Trophoblast cell (in vitro differentiated cells and primary cell): ENCODE measurements at regions not wholly inside any gene's neighbourhood (a gene's known extent, or its start where the extent isn't known, plus 50 kb on each side); places are given as distances from the start of the nearest gene placed in this dataset.

Experiments used
- DNase-seq, 2 donors: peaks; one replicate each; pipeline ENCODE4 v3.0.0-alpha.2; 2016
- H2AFZ ChIP-seq: 2 replicates; pipeline ENCODE4 v1.6.1; 2013; ENCODE audit warnings: low read length, moderate library complexity, mild to moderate bottlenecking; ENCODE audit not compliant: insufficient read depth, poor library complexity
- H2AK5ac ChIP-seq: 2 replicates; pipeline ENCODE4 v1.6.1; 2013; ENCODE audit warnings: mild to moderate bottlenecking, low read length
- H2BK120ac ChIP-seq: 2 replicates; pipeline ENCODE4 v1.6.1; 2013; ENCODE audit warnings: low read length, mild to moderate bottlenecking, moderate library complexity; ENCODE audit not compliant: insufficient read depth, poor library complexity
- H2BK12ac ChIP-seq: 2 replicates; pipeline ENCODE4 v1.6.1; 2013; ENCODE audit warnings: mild to moderate bottlenecking, low read length, moderate library complexity
- H2BK5ac ChIP-seq: 2 replicates; pipeline ENCODE4 v1.6.1; 2013; ENCODE audit warnings: low read length, low read depth, moderate library complexity, mild to moderate bottlenecking; ENCODE audit not compliant: poor library complexity
- H3K14ac ChIP-seq: 2 replicates; pipeline ENCODE4 v1.6.1; 2013; ENCODE audit warnings: mild to moderate bottlenecking, low read length
- H3K18ac ChIP-seq: 2 replicates; pipeline ENCODE4 v1.6.1; 2013; ENCODE audit warnings: mild to moderate bottlenecking, low read length
- H3K23ac ChIP-seq: 2 replicates; pipeline ENCODE4 v1.6.1; 2013; ENCODE audit warnings: low read length
- H3K27ac ChIP-seq: 2 replicates; pipeline ENCODE4 v1.5.1; 2013; ENCODE audit warnings: low read depth, mild to moderate bottlenecking, inconsistent platforms, low read length, moderate library complexity
- H3K27me3 ChIP-seq: 2 replicates; pipeline ENCODE4 v1.6.1; 2013; ENCODE audit warnings: inconsistent platforms, mild to moderate bottlenecking, low read length, moderate library complexity; ENCODE audit not compliant: insufficient read depth
- H3K36me3 ChIP-seq, 2 experiments: 1 replicate in 1 of 2; 2 replicates in 1 of 2; pipeline ENCODE4 v1.6.1; 2013; ENCODE audit warnings: low read length in 2 of 2, mild to moderate bottlenecking in 2 of 2, moderate library complexity in 1 of 2; ENCODE audit not compliant: insufficient read depth in 2 of 2, control insufficient read depth in 1 of 2
- H3K4ac ChIP-seq: 2 replicates; pipeline ENCODE4 v1.6.1; 2013; ENCODE audit warnings: low read depth, mild to moderate bottlenecking, low read length, moderate library complexity
- H3K4me1 ChIP-seq, 2 experiments: 1 replicate in 1 of 2; 2 replicates in 1 of 2; pipeline ENCODE4 v1.6.1; 2013; ENCODE audit warnings: low read length in 2 of 2, mild to moderate bottlenecking in 2 of 2, moderate library complexity in 1 of 2; ENCODE audit not compliant: insufficient read depth in 2 of 2, control insufficient read depth in 1 of 2
- H3K4me2 ChIP-seq: 2 replicates; pipeline ENCODE4 v1.6.1; 2013; ENCODE audit warnings: inconsistent platforms, mild to moderate bottlenecking, low read length, moderate library complexity
- H3K4me3 ChIP-seq: 2 replicates; pipeline ENCODE4 v1.5.1; 2013; ENCODE audit warnings: mild to moderate bottlenecking, low read depth, low read length, inconsistent platforms
- H3K79me1 ChIP-seq: one replicate; pipeline ENCODE4 v1.6.1; 2013; ENCODE audit warnings: low read length
- H3K79me2 ChIP-seq: 2 replicates; pipeline ENCODE4 v1.6.1; 2013; ENCODE audit warnings: low read length, mild to moderate bottlenecking; ENCODE audit not compliant: control insufficient read depth, insufficient read depth, poor library complexity
- H3K9ac ChIP-seq: 2 replicates; pipeline ENCODE4 v1.6.1; 2013; ENCODE audit warnings: mild to moderate bottlenecking, low read length
- H3K9me3 ChIP-seq: 2 replicates; pipeline ENCODE4 v1.6.1; 2013; ENCODE audit warnings: low read depth, mild to moderate bottlenecking, control low read depth, inconsistent platforms, low read length; ENCODE audit not compliant: insufficient read depth
- H4K12ac ChIP-seq: 2 replicates; pipeline ENCODE4 v1.6.1; 2013; ENCODE audit warnings: low read depth, mild to moderate bottlenecking, low read length, moderate library complexity
- H4K8ac ChIP-seq: 2 replicates; pipeline ENCODE4 v1.6.1; 2013; ENCODE audit warnings: low read depth, mild to moderate bottlenecking, low read length, moderate library complexity
- H4K91ac ChIP-seq: one replicate; pipeline ENCODE4 v1.6.1; 2013; ENCODE audit warnings: low read depth, mild to moderate bottlenecking, low read length, moderate library complexity
- WGBS: extraction: QIAGEN DNeasy Blood & Tissue Kit; methylation state at CpG from one replicate; pipeline ENCODE4 v1.1.7; 2013; ENCODE audit warnings: missing lambda C conversion rate; ENCODE audit not compliant: insufficient read length, insufficient coverage; ENCODE audit errors: extremely low coverage; 5-methylcytosine and 5-hydroxymethylcytosine counted together

DNA sequence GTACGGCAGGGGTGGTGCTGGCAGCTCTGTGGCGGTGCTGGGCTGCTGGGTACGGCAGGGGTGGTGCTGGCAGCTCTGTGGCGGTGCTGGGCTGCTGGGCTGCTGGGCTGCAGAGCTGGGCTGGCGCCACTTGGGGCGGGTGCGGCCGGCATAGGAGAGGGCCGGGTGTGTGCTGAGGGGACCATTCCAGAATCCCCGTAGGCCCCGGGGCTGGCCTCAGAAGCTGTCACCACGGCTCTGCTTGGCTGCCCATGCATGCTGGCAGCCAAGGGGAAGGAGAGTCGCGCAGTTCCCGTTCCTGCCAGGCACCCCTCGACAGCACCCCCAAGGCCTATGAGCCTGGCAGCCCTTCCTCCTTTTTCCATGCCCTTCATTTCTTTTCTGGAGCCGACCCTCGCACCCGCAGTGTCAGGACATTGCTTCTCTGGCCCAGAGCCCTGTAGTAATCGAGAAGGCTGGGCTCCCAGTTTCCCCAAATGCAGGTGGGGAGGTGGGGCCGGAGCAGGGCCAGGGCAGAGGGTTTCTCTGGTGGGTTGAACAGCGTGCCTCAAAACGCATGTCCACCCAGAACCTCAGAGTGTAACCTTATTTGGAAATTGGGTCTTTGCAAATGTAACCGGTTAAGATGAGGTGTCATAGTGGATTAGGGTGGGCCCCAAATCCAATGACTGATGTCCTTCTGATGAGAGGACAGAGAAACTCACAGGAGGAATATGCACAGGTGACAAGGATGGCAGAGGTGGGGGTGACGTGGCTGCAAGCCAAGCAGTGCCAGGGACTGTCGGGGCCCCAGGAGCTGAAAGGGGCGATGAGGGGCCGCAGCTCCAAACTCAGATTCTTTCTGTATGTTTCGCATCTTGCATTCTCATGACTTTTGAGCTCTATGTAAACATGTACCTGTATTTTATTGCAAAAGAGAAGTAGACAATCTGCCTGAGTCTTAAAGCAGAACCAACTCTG lies 71.0 kb upstream of the ACTRT2 start:
- no peak for DNase-seq
- no peak overlapping the region for H3K14ac ChIP-seq
- no peak overlapping the region for H3K4ac ChIP-seq
- no CpG with 5 or more reads among the region's 29 CpGs for WGBS
- H3K27me3 ChIP-seq: no peaks in the 10 kb centered on the region
- H2AK5ac ChIP-seq: no peak overlapping the region
- H3K18ac ChIP-seq: no peak overlapping the region
- H4K8ac ChIP-seq: no peak overlapping the region
- no peak overlapping the region for H2BK120ac ChIP-seq
- no peak overlapping the region for H2AFZ ChIP-seq
- no peak overlapping the region for H3K9ac ChIP-seq
- no peak overlapping the region for H3K4me2 ChIP-seq
- no peaks in the 10 kb centered on the region for H3K4me1 ChIP-seq
- H3K27ac ChIP-seq: no peak overlapping the region
- H3K9me3 ChIP-seq: peaks cover 38% of the 10 kb centered on the region
- H3K4me3 ChIP-seq: no peak overlapping the region
- no peaks in the 10 kb centered on the region for H3K79me1 ChIP-seq
- H2BK5ac ChIP-seq: no peak overlapping the region
- no peak overlapping the region for H4K91ac ChIP-seq
- no peaks in the 10 kb centered on the region for H3K36me3 ChIP-seq
- no peaks in the 10 kb centered on the region for H3K79me2 ChIP-seq
- no peak overlapping the region for H4K12ac ChIP-seq
- no peak overlapping the region for H3K23ac ChIP-seq
- no peak overlapping the region for H2BK12ac ChIP-seq

DNA sequence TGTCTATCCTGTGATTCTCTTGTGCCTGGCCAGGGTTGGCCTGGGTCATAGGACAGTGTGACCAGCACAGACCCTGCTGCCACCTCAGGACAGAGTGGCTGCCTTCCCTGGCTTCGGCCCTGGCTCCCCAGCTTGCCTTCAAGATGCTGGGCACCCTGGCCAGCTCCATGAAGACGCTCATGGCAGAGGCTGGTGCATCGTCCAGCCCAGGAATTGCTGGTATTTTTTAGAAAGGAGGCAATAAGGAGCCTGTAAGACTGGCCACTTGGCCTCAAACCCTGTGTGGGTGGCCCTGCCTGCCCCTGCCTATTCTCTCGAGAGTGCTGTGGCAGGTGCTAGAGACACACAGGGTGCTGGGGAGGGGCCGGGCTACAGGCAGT lies 70.4 kb upstream of the ACTRT2 start:
- Histone ChIP-seq H2BK12ac (no peak overlapping the region), H2AK5ac (no peak overlapping the region), H3K27ac (no peak overlapping the region), H3K79me1 (no peaks in the 10 kb centered on the region), H3K4ac (no peak overlapping the region), H3K27me3 (no peaks in the 10 kb centered on the region), H3K4me3 (no peak overlapping the region), H4K12ac (no peak overlapping the region), H3K36me3 (no peaks in the 10 kb centered on the region), H2BK120ac (no peak overlapping the region), H4K91ac (no peak overlapping the region), H3K79me2 (no peaks in the 10 kb centered on the region), H2BK5ac (no peak overlapping the region), H3K9ac (no peak overlapping the region), H2AFZ (no peak overlapping the region), H3K23ac (no peak overlapping the region), H3K4me2 (no peak overlapping the region), H3K9me3 (peaks cover 38% of the 10 kb centered on the region), H4K8ac (no peak overlapping the region), H3K14ac (no peak overlapping the region), H3K18ac (no peak overlapping the region), H3K4me1 (no peaks in the 10 kb centered on the region)
- no CpG with 5 or more reads among the region's 5 CpGs for WGBS
- no peak for DNase-seq

DNA sequence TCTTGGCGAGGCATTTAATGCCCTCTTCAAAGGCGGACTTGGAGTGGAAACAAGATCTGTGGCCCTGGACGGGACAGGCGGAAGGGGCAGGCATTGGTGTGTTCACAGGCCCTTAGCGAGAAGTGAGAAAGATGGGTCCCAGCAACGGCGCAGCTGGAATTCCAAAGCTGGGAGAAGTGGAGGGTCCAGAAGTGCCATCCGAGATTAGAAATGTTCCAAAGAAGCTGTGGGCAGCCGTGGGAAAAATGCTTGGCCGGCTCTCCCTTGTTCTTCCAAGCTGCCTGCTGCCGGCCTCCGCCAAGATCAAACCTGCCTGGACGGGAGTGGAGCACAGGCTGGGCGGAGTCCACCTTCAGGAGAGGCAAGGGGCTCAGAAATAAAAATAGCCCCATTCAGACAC lies 69.4 kb upstream of the ACTRT2 start:
- peaks cover 33% of the 10 kb centered on the region for H3K9me3 ChIP-seq
- H2AK5ac ChIP-seq: no peak overlapping the region
- no CpG with 5 or more reads among the region's 14 CpGs for WGBS
- H3K27ac ChIP-seq: no peak overlapping the region
- no peak for DNase-seq
- H3K4me3 ChIP-seq: no peak overlapping the region
- no peak overlapping the region for H4K12ac ChIP-seq
- H3K36me3 ChIP-seq: no peaks in the 10 kb centered on the region
- H3K18ac ChIP-seq: no peak overlapping the region
- no peak overlapping the region for H4K8ac ChIP-seq
- H3K23ac ChIP-seq: no peak overlapping the region
- H2BK5ac ChIP-seq: no peak overlapping the region
- no peaks in the 10 kb centered on the region for H3K27me3 ChIP-seq
- no peaks in the 10 kb centered on the region for H3K4me1 ChIP-seq
- no peak overlapping the region for H3K4me2 ChIP-seq
- H3K4ac ChIP-seq: no peak overlapping the region
- H2BK120ac ChIP-seq: no peak overlapping the region
- no peak overlapping the region for H3K9ac ChIP-seq
- H3K79me2 ChIP-seq: no peaks in the 10 kb centered on the region
- no peak overlapping the region for H2BK12ac ChIP-seq
- no peak overlapping the region for H4K91ac ChIP-seq
- H2AFZ ChIP-seq: no peak overlapping the region
- no peak overlapping the region for H3K14ac ChIP-seq
- H3K79me1 ChIP-seq: no peaks in the 10 kb centered on the region

DNA sequence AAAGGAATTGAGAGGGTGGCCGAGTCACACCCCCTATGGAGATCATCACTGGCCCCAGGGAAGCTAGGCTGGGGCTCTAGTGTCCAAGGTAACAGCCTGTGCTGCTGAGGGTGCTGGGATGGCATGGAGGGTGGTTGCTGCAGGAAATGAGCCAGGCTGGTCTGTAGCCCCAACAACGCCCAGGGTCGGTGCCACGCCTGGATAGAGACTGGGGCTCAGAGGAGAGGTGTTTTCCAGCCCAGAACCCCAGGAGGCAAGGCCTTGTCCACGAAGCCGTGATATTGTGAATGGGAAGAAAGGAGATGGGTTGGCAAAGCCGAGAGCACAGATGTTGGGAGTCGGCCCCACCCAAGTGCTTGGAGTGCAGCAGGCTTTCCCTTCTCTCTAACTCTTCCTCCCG lies 68.9 kb upstream of the ACTRT2 start:
- H3K4me3 ChIP-seq: no peak overlapping the region
- H3K9me3 ChIP-seq: peaks cover 33% of the 10 kb centered on the region
- H3K79me2 ChIP-seq: no peaks in the 10 kb centered on the region
- no peak overlapping the region for H2BK12ac ChIP-seq
- no peak overlapping the region for H2AK5ac ChIP-seq
- no peaks in the 10 kb centered on the region for H3K79me1 ChIP-seq
- no peak overlapping the region for H3K4ac ChIP-seq
- no peaks in the 10 kb centered on the region for H3K36me3 ChIP-seq
- H3K4me2 ChIP-seq: no peak overlapping the region
- DNase-seq: no peak
- no peak overlapping the region for H3K18ac ChIP-seq
- H2AFZ ChIP-seq: no peak overlapping the region
- H3K27me3 ChIP-seq: no peaks in the 10 kb centered on the region
- no peaks in the 10 kb centered on the region for H3K4me1 ChIP-seq
- H2BK120ac ChIP-seq: no peak overlapping the region
- H4K12ac ChIP-seq: no peak overlapping the region
- no peak overlapping the region for H4K8ac ChIP-seq
- no peak overlapping the region for H4K91ac ChIP-seq
- no peak overlapping the region for H2BK5ac ChIP-seq
- H3K9ac ChIP-seq: no peak overlapping the region
- no peak overlapping the region for H3K27ac ChIP-seq
- no peak overlapping the region for H3K23ac ChIP-seq
- no CpG with 5 or more reads among the region's 9 CpGs for WGBS
- no peak overlapping the region for H3K14ac ChIP-seq
